Stomach (tissue), 8 donors: ENCODE measurements at regions not wholly inside any gene's neighbourhood (a gene's known extent, or its start where the extent isn't known, plus 50 kb on each side); places are given as distances from the start of the nearest gene placed in this dataset.

ENCODE experiments used
- DNase-seq, 2 donors: peaks; one replicate each; pipeline versions ENCODE4 v3.0.0 to v3.0.0-alpha.2; 2013 to 2019
- H3K27ac ChIP-seq, 5 donors: fragments of 200-600 bp in 4 of 5; sonication (generic) in 4 of 5; one replicate each; pipeline ENCODE4 v1.5.1; 2013 to 2019; ENCODE audit warnings: mild to moderate bottlenecking in 1 of 5, moderate library complexity in 1 of 5
- H3K27me3 ChIP-seq, 3 donors: fragments of 200-600 bp; sonication (generic); one replicate each; pipeline ENCODE4 v1.5.1; 2017 to 2019; ENCODE audit warnings: mixed run types in 1 of 3
- H3K36me3 ChIP-seq, 4 donors: fragments of 200-600 bp; sonication (generic); 1 replicate in 3 of 4; 2 replicates in 1 of 4; pipeline ENCODE4 v1.5.1; 2016 to 2019
- H3K4me1 ChIP-seq, 4 donors: fragments of 200-600 bp; sonication (generic); one replicate each; pipeline ENCODE4 v1.5.1; 2016 to 2019
- H3K4me3 ChIP-seq, 4 donors: fragments of 200-600 bp; sonication (generic) in 3 of 4; one replicate each; pipeline ENCODE4 v1.5.1; 2016 to 2019; ENCODE audit warnings: mild to moderate bottlenecking in 1 of 4
- H3K9me3 ChIP-seq, 4 donors: fragments of 200-600 bp; sonication (generic); one replicate each; pipeline ENCODE4 v1.5.1; 2016 to 2019
- CTCF ChIP-seq, 7 experiments: fragments of 450-650 bp in 4 of 7; fragments of 200-600 bp in 3 of 7; sonication (generic) in 3 of 7; IDR thresholded peaks; one replicate each; pipeline ENCODE4 v1.5.1; 2016 to 2019; ENCODE audit warnings: antibody characterized with exemption in 7 of 7, control low read depth in 2 of 7, mild to moderate bottlenecking in 1 of 7
- EP300 ChIP-seq: sonication (generic); formaldehyde crosslinking; IDR thresholded peaks from one replicate; pipeline ENCODE4 v1.6.1; 2017; ENCODE audit warnings: antibody characterized with exemption
- POLR2A ChIP-seq, 4 donors: fragments of 450-650 bp; IDR thresholded peaks; one replicate each; pipeline ENCODE4 v1.6.1; 2016; ENCODE audit warnings: antibody characterized with exemption in 4 of 4, control low read depth in 2 of 4, mild to moderate bottlenecking in 1 of 4, moderate library complexity in 1 of 4
- POLR2AphosphoS5 ChIP-seq, 3 donors: sonication (generic); formaldehyde crosslinking; IDR thresholded peaks; one replicate each; pipeline ENCODE4 v1.6.1; 2016; ENCODE audit warnings: antibody characterized with exemption in 3 of 3
- WGBS, 5 donors: extraction: QIAGEN DNeasy Blood & Tissue Kit in 3 of 5; methylation state at CpG; one replicate each; pipeline versions ENCODE4 v1.1.5 to v1.1.7; 2013 to 2018; 5-methylcytosine and 5-hydroxymethylcytosine counted together
- intact Hi-C: fragments of 100-400 bp; cut with DNase I; formaldehyde crosslinking; loops from one replicate; pipeline ENCODE4 v1.15.1; 2023; ENCODE audit warnings: low total_unique reads
- donor health status: healthy with polysubstance abuse.
- donor health status: Bipolar disorder and iron deficiency.
- donor health status: healthy.

DNA sequence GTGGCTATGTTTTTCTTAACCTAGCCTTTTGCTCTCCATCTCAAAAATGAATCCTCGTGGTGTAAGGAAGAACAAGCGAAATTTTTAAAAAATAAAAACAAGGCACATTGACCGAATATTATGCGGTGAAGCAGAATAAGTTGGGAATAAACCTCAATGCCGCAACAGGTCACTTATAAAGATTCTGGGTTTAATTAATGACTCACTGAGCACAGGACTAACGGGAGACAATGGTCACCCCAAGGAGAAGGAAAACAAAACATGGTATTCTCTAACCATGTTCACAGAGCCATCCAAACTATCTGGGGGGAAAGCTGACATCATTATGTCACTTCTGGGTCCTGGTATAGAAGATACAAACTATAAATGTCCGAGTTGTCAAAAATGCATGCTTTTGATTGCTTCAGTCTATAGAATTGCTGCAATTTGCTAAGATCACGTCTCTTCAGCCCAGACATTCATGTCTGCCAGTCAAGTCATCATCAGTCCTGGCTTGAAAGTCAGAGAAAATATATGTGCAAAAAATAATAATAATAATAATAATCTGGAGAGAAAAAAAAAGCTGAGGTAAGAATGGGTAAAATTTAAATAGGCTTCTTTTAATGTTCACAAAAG is 280.6 kb downstream of the NR2F1-AS1 start:
- no peak for TF ChIP-seq POLR2AphosphoS5 (IDR thresholded peaks at IDR 0.05)
- TF ChIP-seq CTCF (IDR thresholded peaks at IDR 0.05), result no peak
- no peak for TF ChIP-seq POLR2A (IDR thresholded peaks at IDR 0.05)
- no peak for TF ChIP-seq EP300
- Histone ChIP-seq H3K27me3 (no peaks in the 10 kb centered on the region), H3K9me3 (no peaks in the 10 kb centered on the region), H3K36me3 (no peaks in the 10 kb centered on the region), H3K4me1 (peaks cover 0 to 10% (median 0%) of the 10 kb centered on the region in 4 donors), H3K27ac (no peak overlapping the region), H3K4me3 (no peak overlapping the region)
- no peak for DNase-seq
- WGBS, 5 donors, result 64 to 72% (median 70%) methylated on average over 8 of the region's 8 CpGs
- intact Hi-C loops, result no loop called here

DNA sequence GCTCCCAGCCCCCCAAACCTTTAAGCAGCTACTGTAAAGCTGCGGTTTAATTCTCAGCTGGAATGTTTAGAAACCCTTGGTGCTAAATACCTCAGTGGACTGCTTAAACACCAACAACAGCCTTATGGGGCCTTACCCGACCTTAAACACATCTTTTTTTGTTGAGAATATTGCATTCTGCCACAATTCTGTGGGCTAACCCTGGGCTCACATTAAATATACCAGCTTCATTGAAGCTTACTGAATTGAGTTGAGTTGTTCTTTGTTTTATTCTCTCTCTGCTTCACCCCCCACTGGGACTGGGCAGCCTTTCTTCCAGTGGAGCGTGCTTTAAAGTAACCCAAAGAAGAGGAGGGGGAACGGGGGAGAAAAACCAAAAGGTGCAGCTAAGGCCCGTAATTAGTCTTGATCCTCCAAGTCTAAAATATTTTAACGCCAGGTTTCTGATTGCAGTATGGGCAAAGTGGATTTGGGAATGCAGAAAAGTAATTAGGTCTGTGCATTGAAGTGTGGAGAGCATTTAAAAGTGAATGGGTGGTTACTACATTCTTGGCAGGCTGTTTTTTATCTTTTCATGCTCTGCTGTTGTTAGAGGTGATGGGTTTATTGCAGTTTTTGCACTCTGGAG is 281.2 kb downstream of the NR2F1-AS1 start:
- no peak for TF ChIP-seq POLR2A (IDR thresholded peaks at IDR 0.05)
- no peak for TF ChIP-seq CTCF (IDR thresholded peaks at IDR 0.05)
- no peak for TF ChIP-seq POLR2AphosphoS5 (IDR thresholded peaks at IDR 0.05)
- TF ChIP-seq EP300, result no peak
- intact Hi-C loops, result no loop called here
- H3K4me3 ChIP-seq, result no peak overlapping the region
- H3K4me1 ChIP-seq, result peaks cover 0 to 10% (median 0%) of the 10 kb centered on the region in 4 donors
- no peaks in the 10 kb centered on the region for H3K9me3 ChIP-seq
- no peak overlapping the region for H3K27ac ChIP-seq
- 55 to 63% (median 61%) methylated on average over 6 of the region's 6 CpGs for WGBS, 5 donors
- H3K36me3 ChIP-seq, result no peaks in the 10 kb centered on the region
- no peaks in the 10 kb centered on the region for H3K27me3 ChIP-seq
- no peak for DNase-seq

- H3K4me1 ChIP-seq, result no peaks in the 10 kb centered on the region
- 52 to 89% (median 79%) methylated on average over 2 of the region's 2 CpGs for WGBS, 5 donors
- TF ChIP-seq POLR2A (IDR thresholded peaks at IDR 0.05) (no peak), POLR2AphosphoS5 (IDR thresholded peaks at IDR 0.05) (no peak), CTCF (IDR thresholded peaks at IDR 0.05) (no peak), EP300 (no peak)
- H3K27ac ChIP-seq, result no peak overlapping the region
- H3K36me3 ChIP-seq, result no peaks in the 10 kb centered on the region
- no peaks in the 10 kb centered on the region for H3K27me3 ChIP-seq
- H3K4me3 ChIP-seq, result no peak overlapping the region
- no peak for DNase-seq
- no peaks in the 10 kb centered on the region for H3K9me3 ChIP-seq
- intact Hi-C loops, result no loop called here
These were observed 283.9 kb downstream of the NR2F1-AS1 start for GRCh38 chr5:93297116-93297515.

GRCh38 chr5:93296338-93296737 is 284.7 kb downstream of the NR2F1-AS1 start:
- Histone ChIP-seq H3K4me3 (no peak overlapping the region), H3K36me3 (no peaks in the 10 kb centered on the region), H3K9me3 (no peaks in the 10 kb centered on the region), H3K27me3 (no peaks in the 10 kb centered on the region), H3K4me1 (no peaks in the 10 kb centered on the region), H3K27ac (no peak overlapping the region)
- TF ChIP-seq POLR2AphosphoS5 (IDR thresholded peaks at IDR 0.05), result no peak
- WGBS, 5 donors, result 74 to 82% (median 76%) methylated on average over 2 of the region's 2 CpGs
- no peak for DNase-seq
- intact Hi-C loops, result no loop called here

GRCh38 chr5:93294996-93295395 is 286.0 kb downstream of the NR2F1-AS1 start:
- Histone ChIP-seq H3K27me3 (no peaks in the 10 kb centered on the region), H3K27ac (no peak overlapping the region), H3K4me1 (no peaks in the 10 kb centered on the region), H3K9me3 (no peaks in the 10 kb centered on the region), H3K4me3 (no peak overlapping the region), H3K36me3 (no peaks in the 10 kb centered on the region)
- TF ChIP-seq CTCF (IDR thresholded peaks at IDR 0.05) (no peak), POLR2AphosphoS5 (IDR thresholded peaks at IDR 0.05) (no peak), EP300 (no peak), POLR2A (IDR thresholded peaks at IDR 0.05) (no peak)
- 71 to 82% (median 81%) methylated on average over 1 of the region's 1 CpG for WGBS, 5 donors
- intact Hi-C loops, result no loop called here
- no peak for DNase-seq
